ENCODE measurements at regions not wholly inside any gene's neighbourhood (a gene's known extent, or its start where the extent isn't known, plus 50 kb on each side); places are given as distances from the start of the nearest gene placed in this dataset.

DNA sequence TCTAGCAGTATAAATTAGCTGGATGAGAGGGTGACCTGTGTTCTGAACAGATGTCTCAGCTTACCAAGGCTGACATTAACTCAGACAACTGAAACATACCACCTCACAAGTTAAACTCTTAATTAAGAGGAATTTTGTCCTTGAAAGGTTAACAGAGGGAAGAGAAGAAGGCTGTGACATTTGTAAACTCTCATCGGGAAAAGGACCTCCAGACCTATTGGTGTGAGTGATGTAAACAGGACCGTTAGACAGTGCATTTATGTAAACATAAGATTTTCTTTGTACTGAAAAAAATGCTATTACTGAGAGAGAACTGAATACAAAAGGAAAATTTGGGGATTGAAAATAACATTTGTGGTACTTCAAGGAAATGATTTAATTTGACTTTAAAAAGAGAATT is 308.4 kb upstream of the DIAPH2 start:
- Mint-ChIP-seq H3K27ac (ENCODE audit: unreplicated experiment) (no peak overlapping the region), H3K4me3 (ENCODE audit: unreplicated experiment) (no peak overlapping the region), H3K4me1 (ENCODE audit: unreplicated experiment) (peaks cover 3% of the 10 kb centered on the region), H3K27me3 (ENCODE audit: unreplicated experiment) (peaks cover 3% of the 10 kb centered on the region), H3K36me3 (ENCODE audit: unreplicated experiment) (no peaks in the 10 kb centered on the region), H3K9me3 (ENCODE audit: unreplicated experiment) (no peaks in the 10 kb centered on the region)
- TF ChIP-seq, protein P1, sequence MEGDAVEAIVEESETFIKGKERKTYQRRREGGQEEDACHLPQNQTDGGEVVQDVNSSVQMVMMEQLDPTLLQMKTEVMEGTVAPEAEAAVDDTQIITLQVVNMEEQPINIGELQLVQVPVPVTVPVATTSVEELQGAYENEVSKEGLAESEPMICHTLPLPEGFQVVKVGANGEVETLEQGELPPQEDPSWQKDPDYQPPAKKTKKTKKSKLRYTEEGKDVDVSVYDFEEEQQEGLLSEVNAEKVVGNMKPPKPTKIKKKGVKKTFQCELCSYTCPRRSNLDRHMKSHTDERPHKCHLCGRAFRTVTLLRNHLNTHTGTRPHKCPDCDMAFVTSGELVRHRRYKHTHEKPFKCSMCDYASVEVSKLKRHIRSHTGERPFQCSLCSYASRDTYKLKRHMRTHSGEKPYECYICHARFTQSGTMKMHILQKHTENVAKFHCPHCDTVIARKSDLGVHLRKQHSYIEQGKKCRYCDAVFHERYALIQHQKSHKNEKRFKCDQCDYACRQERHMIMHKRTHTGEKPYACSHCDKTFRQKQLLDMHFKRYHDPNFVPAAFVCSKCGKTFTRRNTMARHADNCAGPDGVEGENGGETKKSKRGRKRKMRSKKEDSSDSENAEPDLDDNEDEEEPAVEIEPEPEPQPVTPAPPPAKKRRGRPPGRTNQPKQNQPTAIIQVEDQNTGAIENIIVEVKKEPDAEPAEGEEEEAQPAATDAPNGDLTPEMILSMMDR (IDR thresholded peaks at IDR 0.05), result no peak
- no peak for DNase-seq (ENCODE audit: extremely low spot score, unreplicated experiment)

DNA sequence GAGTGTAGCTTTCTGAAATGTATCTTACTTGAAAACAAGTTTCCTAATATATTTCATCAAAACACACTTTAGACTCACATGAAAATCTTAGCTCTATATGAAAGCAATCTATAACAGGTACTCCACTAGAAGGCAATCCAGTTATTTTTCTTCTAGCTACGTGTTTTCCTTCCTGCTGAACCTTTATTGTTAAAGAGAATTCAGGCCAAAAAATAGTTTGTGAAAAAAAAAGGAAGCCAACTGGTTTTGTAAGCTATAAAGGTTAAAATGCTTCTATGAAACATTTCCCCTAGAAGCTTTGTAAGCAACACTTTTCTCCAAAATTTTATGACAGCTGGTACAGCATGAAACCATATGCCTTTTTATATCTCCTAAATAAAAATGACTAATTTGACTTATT is 304.7 kb upstream of the DIAPH2 start:
- Mint-ChIP-seq H3K4me1 (ENCODE audit: unreplicated experiment) (no peaks in the 10 kb centered on the region), H3K9me3 (ENCODE audit: unreplicated experiment) (no peaks in the 10 kb centered on the region), H3K27me3 (ENCODE audit: unreplicated experiment) (peaks cover 3% of the 10 kb centered on the region), H3K27ac (ENCODE audit: unreplicated experiment) (no peak overlapping the region), H3K4me3 (ENCODE audit: unreplicated experiment) (no peak overlapping the region), H3K36me3 (ENCODE audit: unreplicated experiment) (no peaks in the 10 kb centered on the region)
- DNase-seq (ENCODE audit: extremely low spot score, unreplicated experiment), result no peak
- TF ChIP-seq, protein P1 (IDR thresholded peaks at IDR 0.05), result no peak

DNA sequence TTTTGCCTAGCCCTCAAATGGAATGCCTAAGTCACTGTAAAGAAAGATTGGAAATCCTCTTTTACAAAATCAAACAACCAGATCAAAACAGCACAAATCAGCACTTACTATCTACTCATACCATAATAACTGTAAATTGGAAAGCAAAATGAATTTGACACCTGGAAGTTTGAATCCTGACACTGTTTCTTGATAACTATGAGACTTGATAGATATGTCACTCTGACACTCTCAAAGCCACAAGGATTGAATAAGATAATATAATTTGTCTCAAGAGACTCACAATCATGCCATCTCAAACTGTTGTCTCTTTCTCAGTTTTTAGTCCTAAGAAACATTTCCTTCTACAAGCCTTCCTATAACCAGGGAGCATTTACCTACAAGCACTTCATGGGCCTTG is 302.6 kb upstream of the DIAPH2 start:
- no peak overlapping the region for H3K27ac Mint-ChIP-seq (ENCODE audit: unreplicated experiment)
- no peak for DNase-seq (ENCODE audit: extremely low spot score, unreplicated experiment)
- H3K9me3 Mint-ChIP-seq (ENCODE audit: unreplicated experiment), result no peaks in the 10 kb centered on the region
- TF ChIP-seq, protein P1 (IDR thresholded peaks at IDR 0.05), result no peak
- H3K4me1 Mint-ChIP-seq (ENCODE audit: unreplicated experiment), result no peaks in the 10 kb centered on the region
- no peak overlapping the region for H3K4me3 Mint-ChIP-seq (ENCODE audit: unreplicated experiment)
- H3K36me3 Mint-ChIP-seq (ENCODE audit: unreplicated experiment), result no peaks in the 10 kb centered on the region
- peaks cover 3% of the 10 kb centered on the region for H3K27me3 Mint-ChIP-seq (ENCODE audit: unreplicated experiment)

DNA sequence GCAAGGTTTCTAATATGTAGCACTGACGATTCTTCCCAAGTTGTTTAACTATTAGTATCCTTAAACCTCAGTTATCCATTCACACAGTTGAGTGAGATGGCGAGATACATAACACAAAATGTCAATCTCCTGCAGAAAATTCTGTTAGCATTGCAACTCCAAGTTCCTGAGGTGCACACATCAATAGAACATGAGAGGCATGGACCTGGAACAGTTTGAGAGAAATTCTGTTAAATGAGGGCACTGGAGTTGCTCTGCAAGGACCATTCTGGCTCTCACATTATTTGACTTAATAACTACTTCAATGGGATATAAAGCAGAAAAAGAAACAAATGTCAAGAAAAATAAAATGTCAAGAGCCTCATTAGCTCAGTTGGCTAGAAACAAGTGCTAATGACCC is 301.2 kb upstream of the DIAPH2 start:
- no peak for DNase-seq (ENCODE audit: extremely low spot score, unreplicated experiment)
- TF ChIP-seq, protein P1 (IDR thresholded peaks at IDR 0.05), result no peak
- no peaks in the 10 kb centered on the region for H3K4me1 Mint-ChIP-seq (ENCODE audit: unreplicated experiment)
- no peaks in the 10 kb centered on the region for H3K36me3 Mint-ChIP-seq (ENCODE audit: unreplicated experiment)
- no peaks in the 10 kb centered on the region for H3K9me3 Mint-ChIP-seq (ENCODE audit: unreplicated experiment)
- H3K27me3 Mint-ChIP-seq (ENCODE audit: unreplicated experiment), result peaks cover 8% of the 10 kb centered on the region
- no peak overlapping the region for H3K4me3 Mint-ChIP-seq (ENCODE audit: unreplicated experiment)
- H3K27ac Mint-ChIP-seq (ENCODE audit: unreplicated experiment), result no peak overlapping the region

DNA sequence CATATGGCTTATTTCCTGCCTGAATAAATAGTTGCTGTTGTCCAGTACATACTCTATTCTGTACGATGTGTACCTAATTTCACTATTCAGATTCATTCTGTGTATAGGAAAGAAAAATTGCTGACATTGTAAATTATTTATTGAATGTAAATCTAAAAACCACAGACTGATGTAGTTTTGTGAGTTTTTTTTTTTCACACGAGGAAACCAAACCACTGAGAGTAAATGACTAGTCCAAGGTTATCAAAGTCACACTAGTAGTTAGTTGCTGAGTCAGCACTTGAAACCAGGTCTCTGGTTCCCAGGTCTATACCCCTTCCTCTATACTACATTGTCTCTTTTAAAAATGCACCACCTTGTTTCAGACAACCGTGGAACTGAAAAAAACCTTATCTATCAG is 298.3 kb upstream of the DIAPH2 start:
- H3K27ac Mint-ChIP-seq (ENCODE audit: unreplicated experiment), result no peak overlapping the region
- H3K27me3 Mint-ChIP-seq (ENCODE audit: unreplicated experiment), result peaks cover 15% of the 10 kb centered on the region
- TF ChIP-seq, protein P1 (IDR thresholded peaks at IDR 0.05), result no peak
- DNase-seq (ENCODE audit: extremely low spot score, unreplicated experiment), result no peak
- H3K4me3 Mint-ChIP-seq (ENCODE audit: unreplicated experiment), result no peak overlapping the region
- peaks cover 5% of the 10 kb centered on the region for H3K4me1 Mint-ChIP-seq (ENCODE audit: unreplicated experiment)
- no peaks in the 10 kb centered on the region for H3K36me3 Mint-ChIP-seq (ENCODE audit: unreplicated experiment)
- H3K9me3 Mint-ChIP-seq (ENCODE audit: unreplicated experiment), result no peaks in the 10 kb centered on the region
